H1 (cell line): ENCODE measurements at regions not wholly inside any gene's neighbourhood (a gene's known extent, or its start where the extent isn't known, plus 50 kb on each side); places are given as distances from the start of the nearest gene placed in this dataset.

Source experiments
- CTCF ChIA-PET: fragments of 300-600 bp; sonication (Branson Sonifier 250); formaldehyde crosslinking; loops from one replicate; lab custom pipeline; 2021; ENCODE audit not compliant: partially characterized antibody; lab: Charles Lee
- POLR2A ChIA-PET: fragments of 300-600 bp; sonication (Branson Sonifier 250); formaldehyde crosslinking; loops from one replicate; lab custom pipeline; 2021; ENCODE audit warnings: inconsistent platforms; ENCODE audit not compliant: partially characterized antibody; lab: Charles Lee
- DNase-seq, 2 experiments: peaks; one replicate each; pipeline versions ENCODE4 v3.0.0 to v3.0.0-alpha.2; 2010 to 2022; ENCODE audit warnings: low spot score in 2 of 2, low read depth in 1 of 2, mixed read lengths in 1 of 2
- FAIRE-seq: peaks from 2 replicates; lab custom pipeline; 2011; peaks lifted over from hg19 to GRCh38; lab: Jason Lieb, UNC
- H2AFZ ChIP-seq: 2 replicates; pipeline ENCODE4 v1.8.1; 2012; ENCODE audit warnings: low read length, inconsistent platforms
- H2AK5ac ChIP-seq: 2 replicates; pipeline ENCODE4 v1.6.1; 2013; ENCODE audit warnings: low read depth, low read length
- H2BK120ac ChIP-seq: replicated peaks from 2 replicates; pipeline ENCODE3; 2013; ENCODE audit warnings: low read depth, low read length, inconsistent platforms
- H2BK12ac ChIP-seq: 2 replicates; pipeline ENCODE4 v1.6.1; 2013; ENCODE audit warnings: low read depth, low read length
- H2BK15ac ChIP-seq: 2 replicates; pipeline ENCODE4 v1.6.1; 2013; ENCODE audit warnings: low read length
- H2BK20ac ChIP-seq: 2 replicates; pipeline ENCODE4 v1.6.1; 2013; ENCODE audit warnings: low read length
- H2BK5ac ChIP-seq: 2 replicates; pipeline ENCODE4 v1.6.1; 2013; ENCODE audit warnings: low read depth, low read length
- H3K14ac ChIP-seq: 2 replicates; pipeline ENCODE4 v1.6.1; 2013; ENCODE audit warnings: inconsistent platforms; ENCODE audit not compliant: insufficient read length
- H3K18ac ChIP-seq: 2 replicates; pipeline ENCODE4 v1.6.1; 2013; ENCODE audit warnings: low read length; ENCODE audit errors: extremely low read depth
- H3K23ac ChIP-seq: 2 replicates; pipeline ENCODE4 v1.6.1; 2013; ENCODE audit warnings: inconsistent platforms; ENCODE audit not compliant: insufficient read length
- H3K23me2 ChIP-seq: 2 replicates; pipeline ENCODE4 v1.6.1; 2013; ENCODE audit warnings: low read depth, low read length
- H3K27ac ChIP-seq: 2 replicates; pipeline ENCODE4 v1.6.1; 2011; ENCODE audit warnings: low read depth, low read length, inconsistent platforms
- H3K27me3 ChIP-seq, 4 experiments: replicated peaks in 1 of 4; 1 replicate in 1 of 4; 2 replicates in 3 of 4; pipeline versions ENCODE4 v1.6.1 to v1.8.1; 2011 to 2013; ENCODE audit warnings: low read length in 3 of 4, mild to moderate bottlenecking in 3 of 4, inconsistent platforms in 2 of 4, mixed read lengths in 2 of 4, moderate library complexity in 1 of 4; ENCODE audit not compliant: control insufficient read depth in 3 of 4, insufficient read depth in 3 of 4; ENCODE audit errors: extremely low read depth in 1 of 4
- H3K36me3 ChIP-seq, 4 experiments: 2 replicates each; pipeline versions ENCODE4 v1.6.1 to v1.8.1; 2011 to 2013; ENCODE audit warnings: mild to moderate bottlenecking in 4 of 4, low read length in 3 of 4, moderate library complexity in 2 of 4, control low read depth in 1 of 4, inconsistent platforms in 1 of 4; ENCODE audit not compliant: insufficient read depth in 4 of 4, control insufficient read depth in 2 of 4
- H3K4ac ChIP-seq: replicated peaks from 2 replicates; pipeline ENCODE3; 2013; ENCODE audit warnings: low read length, low read depth, mixed read lengths, inconsistent platforms; ENCODE audit not compliant: insufficient read length
- H3K4me1 ChIP-seq, 4 experiments: replicated peaks in 1 of 4; 1 replicate in 1 of 4; 2 replicates in 3 of 4; pipeline versions ENCODE4 v1.6.1 to v1.8.1; 2011 to 2013; ENCODE audit warnings: low read length in 3 of 4, inconsistent platforms in 2 of 4, mixed read lengths in 1 of 4; ENCODE audit not compliant: insufficient read depth in 4 of 4, control insufficient read depth in 3 of 4
- H3K4me2 ChIP-seq, 2 experiments: 2 replicates each; pipeline versions ENCODE4 v1.6.1 to v1.8.1; 2011 to 2013; ENCODE audit warnings: low read depth in 2 of 2, low read length in 2 of 2, control low read depth in 1 of 2, inconsistent platforms in 1 of 2, mild to moderate bottlenecking in 1 of 2; ENCODE audit not compliant: insufficient read depth in 1 of 2
- H3K4me3 ChIP-seq, 4 experiments: fragments of 200-600, 300-600 bp in 1 of 4; sonication (generic), shearing (Covaris generic), sonication (Bioruptor Twin) in 1 of 4; 2 replicates each; pipeline versions ENCODE4 v1.5.1 to v1.8.1; 2011 to 2016; ENCODE audit warnings: low read length in 4 of 4, low read depth in 3 of 4, control low read depth in 2 of 4, inconsistent platforms in 2 of 4, mild to moderate bottlenecking in 2 of 4, mixed read lengths in 1 of 4, moderate library complexity in 1 of 4; ENCODE audit not compliant: insufficient read depth in 2 of 4; ENCODE audit errors: extremely low read depth in 1 of 4
- H3K56ac ChIP-seq: replicated peaks from 2 replicates; pipeline ENCODE3; 2013; ENCODE audit warnings: low read depth, mild to moderate bottlenecking, mixed read lengths, low read length, inconsistent platforms; ENCODE audit not compliant: insufficient read length
- H3K79me1 ChIP-seq: 2 replicates; pipeline ENCODE4 v1.6.1; 2013; ENCODE audit warnings: low read depth, low read length, control low read depth
- H3K79me2 ChIP-seq, 2 experiments: 2 replicates each; pipeline versions ENCODE4 v1.6.1 to v1.8.1; 2012 to 2013; ENCODE audit warnings: low read length in 2 of 2, mild to moderate bottlenecking in 2 of 2, inconsistent platforms in 1 of 2; ENCODE audit not compliant: insufficient read depth in 2 of 2, control insufficient read depth in 1 of 2
- H3K9ac ChIP-seq, 4 experiments: replicated peaks in 1 of 4; 1 replicate in 1 of 4; 2 replicates in 3 of 4; pipeline versions ENCODE4 v1.6.1 to v1.8.1; 2011 to 2013; ENCODE audit warnings: low read depth in 3 of 4, low read length in 3 of 4, control low read depth in 2 of 4, mild to moderate bottlenecking in 2 of 4, moderate library complexity in 2 of 4, inconsistent platforms in 1 of 4; ENCODE audit errors: extremely low read depth in 1 of 4
- H3K9me3 ChIP-seq, 2 experiments: 2 replicates each; pipeline versions ENCODE4 v1.6.1 to v1.8.1; 2012 to 2013; ENCODE audit warnings: mild to moderate bottlenecking in 2 of 2, moderate library complexity in 2 of 2, control low read depth in 1 of 2, inconsistent platforms in 1 of 2, low read depth in 1 of 2, low read length in 1 of 2, mixed read lengths in 1 of 2; ENCODE audit not compliant: insufficient read depth in 2 of 2
- H4K20me1 ChIP-seq, 2 experiments: replicated peaks in 1 of 2; 2 replicates each; pipeline versions ENCODE3 to v1.8.1; 2011 to 2013; ENCODE audit warnings: inconsistent platforms in 2 of 2, low read length in 2 of 2, mild to moderate bottlenecking in 1 of 2; ENCODE audit not compliant: insufficient read depth in 2 of 2, control insufficient read depth in 1 of 2
- H4K5ac ChIP-seq: 2 replicates; pipeline ENCODE4 v1.6.1; 2013; ENCODE audit warnings: low read length, low read depth, mixed read lengths, inconsistent platforms; ENCODE audit not compliant: insufficient read length
- H4K8ac ChIP-seq: 2 replicates; pipeline ENCODE4 v1.8.0; 2013; ENCODE audit warnings: mild to moderate bottlenecking, moderate library complexity, low read length, inconsistent platforms; ENCODE audit not compliant: insufficient read depth; ENCODE audit errors: extremely low read depth
- H4K91ac ChIP-seq: replicated peaks from 2 replicates; pipeline ENCODE3; 2013; ENCODE audit warnings: low read length, mixed read lengths, inconsistent platforms; ENCODE audit not compliant: insufficient read length
- BACH1 ChIP-seq: IDR thresholded peaks from 2 replicates; pipeline ENCODE4 v1.6.1; 2012; ENCODE audit warnings: low read length, improper control_type of control experiment
- BRCA1 ChIP-seq: IDR thresholded peaks from 2 replicates; pipeline ENCODE4 v1.6.1; 2012; ENCODE audit warnings: low read depth, low read length, improper control_type of control experiment
- CBX5 ChIP-seq: fragments of 300-800, 300-1000 bp; sonication (generic); IDR thresholded peaks from 2 replicates; pipeline ENCODE4 v1.7.1; 2016; ENCODE audit warnings: antibody characterized with exemption, low read length, low read depth
- EZH2 ChIP-seq: fragments of 200-600 bp; sonication (generic); IDR thresholded peaks from 2 replicates; pipeline ENCODE4 v1.7.1; 2012; ENCODE audit warnings: low read depth, mild to moderate bottlenecking, moderate library complexity, low read length, inconsistent platforms; ENCODE audit not compliant: severe bottlenecking
- KDM5A ChIP-seq: fragments of 200-600 bp; IDR thresholded peaks from 2 replicates; pipeline ENCODE4 v1.7.1; 2012; ENCODE audit warnings: mild to moderate bottlenecking, low read length, inconsistent platforms, mixed read lengths
- NANOG ChIP-seq: IDR thresholded peaks from 2 replicates; pipeline ENCODE4 v1.6.1; 2011; ENCODE audit warnings: low read length, low read depth, mild to moderate bottlenecking, inconsistent platforms; ENCODE audit not compliant: insufficient read depth, poor library complexity, severe bottlenecking
- NRF1 ChIP-seq: IDR thresholded peaks from 2 replicates; pipeline ENCODE4 v1.6.1; 2011; ENCODE audit warnings: mild to moderate bottlenecking, low read depth, low read length, improper control_type of control experiment
- SAP30 ChIP-seq: fragments of 300-600 bp; sonication (generic); IDR thresholded peaks from 2 replicates; pipeline ENCODE4 v1.7.1; 2012; ENCODE audit warnings: low read length, moderate library complexity, mild to moderate bottlenecking, inconsistent platforms; ENCODE audit not compliant: insufficient read depth, insufficient replicate concordance
- SP4 ChIP-seq: IDR thresholded peaks from 2 replicates; pipeline ENCODE4 v1.6.1; 2012; ENCODE audit warnings: low read length, inconsistent platforms
- TEAD4 ChIP-seq: IDR thresholded peaks from 2 replicates; pipeline ENCODE4 v1.6.1; 2012; ENCODE audit warnings: low read depth, low read length, inconsistent platforms, mixed read lengths
- WGBS, 2 experiments: shearing (Covaris generic) in 1 of 2; methylation state at CpG; one replicate each; pipeline versions ENCODE4 v1.1.6 to v1.1.7; 2013 to 2015; ENCODE audit warnings: low lambda C conversion rate in 2 of 2, mixed read lengths in 2 of 2, inconsistent platforms in 1 of 2, low coverage in 1 of 2, missing lambda C conversion rate in 1 of 2; ENCODE audit not compliant: insufficient replicate concordance in 2 of 2, insufficient coverage in 1 of 2, insufficient read length in 1 of 2; ENCODE audit errors: extremely low coverage in 1 of 2, missing lambda C conversion rate in 1 of 2; 5-methylcytosine and 5-hydroxymethylcytosine counted together

- Histone ChIP-seq H3K79me1 (no peaks in the 10 kb centered on the region), H3K4me1 (no peaks in the 10 kb centered on the region), H4K20me1 (no peaks in the 10 kb centered on the region), H3K27me3 (no peaks in the 10 kb centered on the region), H2AFZ (no peak overlapping the region), H2BK15ac (no peak overlapping the region), H4K8ac (no peak overlapping the region), H2BK5ac (no peak overlapping the region), H2BK12ac (no peak overlapping the region), H3K9me3 (peaks cover 13 to 19% of the 10 kb centered on the region in 2 experiments; a peak in 2 of 4 replicates), H3K36me3 (no peaks in the 10 kb centered on the region), H3K4me2 (no peak overlapping the region), H3K18ac (no peak overlapping the region), H2BK20ac (no peak overlapping the region), H4K91ac (no peak overlapping the region), H3K23ac (no peak overlapping the region), H3K56ac (no peak overlapping the region), H3K27ac (no peak overlapping the region), H4K5ac (no peak overlapping the region), H2BK120ac (no peak overlapping the region), H2AK5ac (no peak overlapping the region), H3K79me2 (no peaks in the 10 kb centered on the region), H3K4ac (no peak overlapping the region), H3K9ac (no peak overlapping the region), H3K4me3 (no peak overlapping the region), H3K23me2 (no peaks in the 10 kb centered on the region), H3K14ac (no peak overlapping the region)
- 92% methylated on average over 3 of the region's 3 CpGs; no CpG with 5 or more reads in 1 of the 2 experiments for WGBS, 2 experiments
- POLR2A ChIA-PET, result interaction anchor here (1.0 kb wide), 1 partner anchor 10 kb away, joined by 3 read pairs; no protein-coding TSS in a partner anchor
- CTCF ChIA-PET, result no interaction called here
- no peak for FAIRE-seq
- DNase-seq, result no peak
- TF ChIP-seq CBX5 (no peak), BACH1 (no peak), SP4 (no peak), EZH2 (no peak), NANOG (no peak), NRF1 (no peak), KDM5A (no peak), SAP30 (no peak), TEAD4 (no peak), BRCA1 (no peak)
Measured at GRCh38 chr20:55882910-55883309, 122.4 kb downstream of the CBLN4 start.
